Body of pancreas (tissue), 4 donors: ENCODE measurements at regions not wholly inside any gene's neighbourhood (a gene's known extent, or its start where the extent isn't known, plus 50 kb on each side); places are given as distances from the start of the nearest gene placed in this dataset.

Experiments used
- ATAC-seq: fragments of 150-250 bp; one replicate; pipeline ENCODE4 v1.9.1; 2016
- DNase-seq, 4 donors: peaks; one replicate each; pipeline ENCODE4 v3.0.0-alpha.2; 2019
- H3K27ac ChIP-seq, 4 donors: fragments of 200-600 bp; sonication (generic); 1 replicate in 3 of 4; 2 replicates in 1 of 4; pipeline versions ENCODE4 v1.5.1 to v1.6.1; 2016 to 2019; ENCODE audit warnings: mild to moderate bottlenecking in 1 of 4, mixed read lengths in 1 of 4, moderate library complexity in 1 of 4
- H3K27me3 ChIP-seq, 2 donors: fragments of 200-600 bp; sonication (generic); one replicate each; pipeline ENCODE4 v1.6.0; 2016; ENCODE audit warnings: mild to moderate bottlenecking in 1 of 2
- H3K36me3 ChIP-seq, 2 donors: fragments of 200-600 bp; sonication (generic); replicated peaks in 1 of 2; 2 replicates each; pipeline ENCODE4 v1.5.1; 2016; ENCODE audit warnings: low read depth in 2 of 2; ENCODE audit not compliant: insufficient read depth in 1 of 2
- H3K4me1 ChIP-seq: fragments of 200-600 bp; sonication (generic); one replicate; pipeline ENCODE4 v1.6.0; 2016
- H3K4me3 ChIP-seq, 2 donors: fragments of 200-600 bp; sonication (generic); 1 replicate in 1 of 2; 2 replicates in 1 of 2; pipeline ENCODE4 v1.5.1; 2016 to 2019
- H3K9me3 ChIP-seq, 3 donors: fragments of 200-600 bp; sonication (generic); 1 replicate in 2 of 3; 2 replicates in 1 of 3; pipeline ENCODE4 v1.5.1; 2016
- POLR2A ChIP-seq, 3 donors: fragments of 450-650 bp; IDR thresholded peaks; one replicate each; pipeline ENCODE4 v1.6.1; 2016; ENCODE audit warnings: antibody characterized with exemption in 3 of 3, mild to moderate bottlenecking in 2 of 3
- WGBS, 2 donors: methylation state at CpG; one replicate each; pipeline ENCODE4 v1.1.5; 2017; 5-methylcytosine and 5-hydroxymethylcytosine counted together
- intact Hi-C: fragments of 100-400 bp; cut with DNase I; formaldehyde crosslinking; loops from one replicate; pipeline ENCODE4 v1.15.1; 2023
- TF ChIP-seq, protein P1 (sequence below), 7 experiments: fragments of 450-650 bp in 4 of 7; fragments of 200-600 bp in 3 of 7; sonication (generic) in 3 of 7; IDR thresholded peaks; one replicate each; pipeline ENCODE4 v1.5.1; 2016 to 2019; ENCODE audit warnings: antibody characterized with exemption in 7 of 7

DNA sequence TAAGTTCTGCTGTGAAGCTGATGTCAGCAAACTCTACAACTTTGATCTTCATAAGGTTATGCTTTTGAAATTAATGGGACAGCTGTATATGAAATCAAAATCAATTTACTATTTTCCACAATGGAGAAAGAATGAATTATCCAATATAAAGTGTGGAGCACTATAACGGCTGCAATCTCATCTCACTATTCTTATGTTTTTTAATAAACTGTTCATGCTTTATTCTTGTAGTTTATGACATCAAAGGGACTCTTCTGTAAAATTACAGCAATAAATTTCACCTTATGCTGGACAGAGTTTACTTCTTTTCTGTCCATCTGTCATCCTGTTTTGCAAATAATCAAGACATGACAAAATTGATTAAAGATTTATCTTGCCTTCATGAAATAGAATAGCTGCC is 192.5 kb downstream of the TECRL start:
- Histone ChIP-seq H3K36me3 (no peaks in the 10 kb centered on the region), H3K27ac (no peak overlapping the region), H3K9me3 (no peaks in the 10 kb centered on the region), H3K4me1 (no peaks in the 10 kb centered on the region), H3K27me3 (no peaks in the 10 kb centered on the region), H3K4me3 (no peak overlapping the region)
- DNase-seq (no peak), ATAC-seq (no peak)
- TF ChIP-seq, protein P1, sequence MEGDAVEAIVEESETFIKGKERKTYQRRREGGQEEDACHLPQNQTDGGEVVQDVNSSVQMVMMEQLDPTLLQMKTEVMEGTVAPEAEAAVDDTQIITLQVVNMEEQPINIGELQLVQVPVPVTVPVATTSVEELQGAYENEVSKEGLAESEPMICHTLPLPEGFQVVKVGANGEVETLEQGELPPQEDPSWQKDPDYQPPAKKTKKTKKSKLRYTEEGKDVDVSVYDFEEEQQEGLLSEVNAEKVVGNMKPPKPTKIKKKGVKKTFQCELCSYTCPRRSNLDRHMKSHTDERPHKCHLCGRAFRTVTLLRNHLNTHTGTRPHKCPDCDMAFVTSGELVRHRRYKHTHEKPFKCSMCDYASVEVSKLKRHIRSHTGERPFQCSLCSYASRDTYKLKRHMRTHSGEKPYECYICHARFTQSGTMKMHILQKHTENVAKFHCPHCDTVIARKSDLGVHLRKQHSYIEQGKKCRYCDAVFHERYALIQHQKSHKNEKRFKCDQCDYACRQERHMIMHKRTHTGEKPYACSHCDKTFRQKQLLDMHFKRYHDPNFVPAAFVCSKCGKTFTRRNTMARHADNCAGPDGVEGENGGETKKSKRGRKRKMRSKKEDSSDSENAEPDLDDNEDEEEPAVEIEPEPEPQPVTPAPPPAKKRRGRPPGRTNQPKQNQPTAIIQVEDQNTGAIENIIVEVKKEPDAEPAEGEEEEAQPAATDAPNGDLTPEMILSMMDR (IDR thresholded peaks at IDR 0.05) = no peak
- TF ChIP-seq POLR2A (IDR thresholded peaks at IDR 0.05) = no peak
- 26 to 40% methylated on average over 1 of the region's 1 CpG for WGBS, 2 donors
- intact Hi-C loops = no loop called here

DNA sequence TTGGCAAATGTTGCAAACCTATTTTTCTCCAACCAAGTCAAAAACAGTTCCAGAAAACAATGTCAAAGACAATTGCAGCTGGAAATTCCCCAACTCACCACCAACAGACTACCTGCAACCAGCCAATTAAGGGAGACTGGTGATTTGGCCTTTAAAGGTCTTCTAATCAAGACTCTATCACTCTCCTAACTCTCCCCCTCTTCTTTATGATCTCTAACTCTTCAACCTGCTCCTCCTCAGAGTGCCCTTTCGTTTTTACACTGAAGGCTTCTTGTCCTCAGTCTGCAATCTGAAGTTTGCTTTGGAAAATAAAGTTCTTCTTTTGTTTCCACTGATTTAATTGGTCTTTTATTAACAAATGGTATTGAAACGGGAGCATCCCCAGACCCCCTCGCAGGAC is 203.9 kb downstream of the TECRL start:
- no peaks in the 10 kb centered on the region for H3K4me1 ChIP-seq
- no peak for TF ChIP-seq POLR2A (IDR thresholded peaks at IDR 0.05)
- TF ChIP-seq, protein P1 (IDR thresholded peaks at IDR 0.05) = no peak
- no peak for DNase-seq
- intact Hi-C loops = no loop called here
- WGBS, 2 donors = 46 to 59% methylated on average over 3 of the region's 3 CpGs
- no peaks in the 10 kb centered on the region for H3K9me3 ChIP-seq
- H3K27me3 ChIP-seq = no peaks in the 10 kb centered on the region
- H3K27ac ChIP-seq = no peak overlapping the region
- H3K36me3 ChIP-seq = no peaks in the 10 kb centered on the region
- H3K4me3 ChIP-seq = no peak overlapping the region
- no peak for ATAC-seq

DNA sequence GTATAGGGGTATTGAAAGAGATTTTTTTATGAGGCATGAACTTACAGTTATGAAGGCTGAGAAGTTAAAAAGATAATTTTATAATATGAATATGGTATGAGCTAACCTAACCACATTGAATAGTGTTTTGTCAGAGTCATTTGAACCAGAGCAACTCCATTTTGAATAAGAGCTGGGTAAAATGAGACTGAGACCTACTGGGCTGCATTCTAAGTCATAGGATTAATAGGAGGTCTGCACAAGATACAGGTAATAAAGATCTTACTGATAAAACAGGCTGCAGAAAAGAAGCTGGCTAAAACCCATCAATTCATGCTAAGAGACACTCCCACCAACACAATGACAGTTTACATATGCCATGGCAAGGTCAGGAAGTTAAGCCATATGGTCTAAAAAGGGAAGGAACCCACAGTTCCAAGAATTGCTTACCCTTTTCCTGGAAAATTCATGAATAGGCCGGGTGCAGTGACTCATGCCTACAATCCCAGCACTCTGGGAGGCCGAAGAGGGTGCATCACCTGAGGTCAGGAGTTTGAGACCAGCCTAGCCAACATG is 209.2 kb downstream of the TECRL start:
- Histone ChIP-seq H3K27me3 (no peaks in the 10 kb centered on the region), H3K27ac (no peak overlapping the region), H3K9me3 (no peaks in the 10 kb centered on the region), H3K4me3 (no peak overlapping the region), H3K36me3 (no peaks in the 10 kb centered on the region), H3K4me1 (no peaks in the 10 kb centered on the region)
- no peak for TF ChIP-seq POLR2A (IDR thresholded peaks at IDR 0.05)
- TF ChIP-seq, protein P1 (IDR thresholded peaks at IDR 0.05) = no peak
- ATAC-seq = no peak
- WGBS, 2 donors = 43 to 48% methylated on average over 2 of the region's 2 CpGs
- intact Hi-C loops = no loop called here
- DNase-seq = no peak

DNA sequence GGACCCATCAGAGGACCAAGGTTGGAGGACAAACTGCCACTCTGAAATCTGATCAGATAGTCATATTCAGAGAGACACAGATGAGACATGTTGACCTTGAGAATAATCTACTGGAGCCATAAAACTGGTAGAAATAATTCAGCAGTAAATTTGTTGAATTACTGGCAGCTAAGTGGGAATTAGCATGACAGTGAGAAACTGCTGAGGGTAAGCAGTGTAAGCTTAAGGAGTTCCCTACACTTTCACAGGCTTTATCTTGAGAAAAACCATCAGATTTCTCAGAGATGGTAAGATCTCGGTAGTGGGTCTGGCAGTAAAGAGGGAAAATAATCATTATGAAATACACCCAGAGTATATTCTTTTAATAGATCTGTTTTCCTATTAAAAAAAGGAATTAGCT is 213.7 kb downstream of the TECRL start:
- no peak for ATAC-seq
- H3K27me3 ChIP-seq = no peaks in the 10 kb centered on the region
- no peak for TF ChIP-seq POLR2A (IDR thresholded peaks at IDR 0.05)
- TF ChIP-seq, protein P1 (IDR thresholded peaks at IDR 0.05) = no peak
- H3K36me3 ChIP-seq = no peaks in the 10 kb centered on the region
- no peak overlapping the region for H3K27ac ChIP-seq
- intact Hi-C loops = no loop called here
- no peaks in the 10 kb centered on the region for H3K4me1 ChIP-seq
- 30 to 60% methylated on average over 1 of the region's 1 CpG for WGBS, 2 donors
- no peaks in the 10 kb centered on the region for H3K9me3 ChIP-seq
- no peak for DNase-seq
- H3K4me3 ChIP-seq = no peak overlapping the region

DNA sequence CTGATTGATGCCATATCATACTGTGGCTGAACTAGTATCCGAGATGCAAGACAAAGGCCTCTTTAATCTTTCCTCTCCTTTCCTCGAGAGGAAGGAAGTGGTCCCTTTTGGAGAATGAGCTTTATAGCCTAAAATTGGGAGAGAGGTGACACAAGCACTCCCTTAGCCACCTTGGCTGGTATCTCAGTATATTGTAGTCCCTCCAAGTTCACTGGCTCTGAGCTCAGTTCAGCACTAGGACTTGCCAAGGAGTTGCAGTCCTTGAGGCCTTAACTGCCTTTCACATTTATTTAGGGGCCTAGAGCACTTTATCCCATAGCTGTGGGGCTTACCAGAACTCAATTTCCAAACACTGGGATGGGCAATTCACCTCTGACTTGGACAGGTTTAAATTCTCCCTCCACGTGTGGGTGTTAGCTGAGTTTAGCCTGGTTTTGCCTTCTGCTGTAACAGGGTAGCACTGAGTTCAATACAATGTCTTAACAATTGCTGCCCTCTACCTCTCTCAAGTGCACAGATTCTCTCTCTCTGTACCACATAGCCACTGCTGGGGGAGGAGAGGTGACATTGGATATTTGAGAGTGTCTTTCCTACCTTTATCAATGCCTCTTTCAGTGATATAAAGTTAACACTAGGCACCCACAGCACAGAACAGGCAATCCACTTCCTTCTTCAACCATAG is 216.4 kb downstream of the TECRL start:
- ATAC-seq = no peak
- Histone ChIP-seq H3K36me3 (no peaks in the 10 kb centered on the region), H3K27me3 (no peaks in the 10 kb centered on the region), H3K27ac (no peak overlapping the region), H3K4me1 (no peaks in the 10 kb centered on the region), H3K9me3 (no peaks in the 10 kb centered on the region), H3K4me3 (no peak overlapping the region)
- intact Hi-C loops = no loop called here
- no peak for DNase-seq
- WGBS, 2 donors = 42 to 55% methylated on average over 3 of the region's 3 CpGs
- TF ChIP-seq, protein P1 (IDR thresholded peaks at IDR 0.05) = no peak
- TF ChIP-seq POLR2A (IDR thresholded peaks at IDR 0.05) = no peak
